ENCODE measurements at regions not wholly inside any gene's neighbourhood (a gene's known extent, or its start where the extent isn't known, plus 50 kb on each side); places are given as distances from the start of the nearest gene placed in this dataset.

- 34% methylated on average over 2 of the region's 2 CpGs for WGBS (ENCODE audit: insufficient coverage, insufficient replicate concordance, low lambda C conversion rate, missing lambda C conversion rate)
- Histone ChIP-seq H3K27me3 (replicated peaks in 1 of 2; ENCODE audit: control insufficient read depth in 2 of 2, insufficient read depth in 2 of 2, low read length in 1 of 2) (no peaks in the 10 kb centered on the region), H3K79me2 (ENCODE audit: control insufficient read depth, insufficient read depth, low read length) (no peaks in the 10 kb centered on the region), H3K36me3 (ENCODE audit: control insufficient read depth in 2 of 2, insufficient read depth in 2 of 2, low read length in 1 of 2) (no peaks in the 10 kb centered on the region), H3K4me2 (ENCODE audit: control insufficient read depth, insufficient read depth) (no peak overlapping the region), H3K9me3 (replicated peaks; ENCODE audit: control insufficient read depth, insufficient read depth, low read length) (no peaks in the 10 kb centered on the region), H4K20me1 (ENCODE audit: control insufficient read depth, insufficient read depth) (no peaks in the 10 kb centered on the region), H3K4me3 (no peak overlapping the region), H2AFZ (ENCODE audit: control insufficient read depth, low read depth, low read length) (no peak overlapping the region), H3K27ac (ENCODE audit: control insufficient read depth, insufficient read depth) (no peak overlapping the region), H3K4me1 (ENCODE audit: control insufficient read depth, insufficient read depth, low read length) (no peaks in the 10 kb centered on the region), H3K9ac (ENCODE audit: control insufficient read depth, insufficient read depth, low read length) (no peak overlapping the region)
- intact Hi-C loops (cut with micrococcal nuclease; ENCODE audit: unreplicated experiment): no loop called here
- ChIA-PET SMC1A (ENCODE audit: uncharacterized antibody, unreplicated experiment) (interaction anchor here (1.3 kb wide), 1 partner anchor 8 kb away, joined by 4 read pairs; no protein-coding TSS in a partner anchor), POLR2A (no interaction called here), CTCF (no interaction called here), RAD21 (ENCODE audit: unreplicated experiment) (interaction anchor here (0.9 kb wide), 1 partner anchor 11 kb away, joined by 4 read pairs; no protein-coding TSS in a partner anchor)
- FAIRE-seq (no peak), DNase-seq (ENCODE audit: low read depth, low spot score) (no peak), ATAC-seq (no peak)
- in situ Hi-C loops (cut with MboI): no loop called here
- BruUV-seq (replicated peaks): no TSS peak
- no peak for TF ChIP-seq KAT2A (conservative IDR thresholded peaks at IDR 0.05; ENCODE audit: control insufficient read depth, low read depth, low read length)
Observed at GRCh38 chr6:97535800-97536199, 252.8 kb upstream of the MMS22L start.

- FAIRE-seq (no peak), DNase-seq (ENCODE audit: low read depth, low spot score) (no peak), ATAC-seq (no peak)
- Histone ChIP-seq H3K9ac (ENCODE audit: control insufficient read depth, insufficient read depth, low read length) (no peak overlapping the region), H3K36me3 (ENCODE audit: control insufficient read depth in 2 of 2, insufficient read depth in 2 of 2, low read length in 1 of 2) (no peaks in the 10 kb centered on the region), H3K4me3 (no peak overlapping the region), H3K79me2 (ENCODE audit: control insufficient read depth, insufficient read depth, low read length) (no peaks in the 10 kb centered on the region), H2AFZ (ENCODE audit: control insufficient read depth, low read depth, low read length) (no peak overlapping the region), H3K27me3 (replicated peaks in 1 of 2; ENCODE audit: control insufficient read depth in 2 of 2, insufficient read depth in 2 of 2, low read length in 1 of 2) (no peaks in the 10 kb centered on the region), H3K4me1 (ENCODE audit: control insufficient read depth, insufficient read depth, low read length) (no peaks in the 10 kb centered on the region), H3K27ac (ENCODE audit: control insufficient read depth, insufficient read depth) (no peak overlapping the region), H3K9me3 (replicated peaks; ENCODE audit: control insufficient read depth, insufficient read depth, low read length) (no peaks in the 10 kb centered on the region), H4K20me1 (ENCODE audit: control insufficient read depth, insufficient read depth) (no peaks in the 10 kb centered on the region), H3K4me2 (ENCODE audit: control insufficient read depth, insufficient read depth) (no peak overlapping the region)
- intact Hi-C loops (cut with micrococcal nuclease; ENCODE audit: unreplicated experiment) (no loop called here), in situ Hi-C loops (cut with MboI) (no loop called here)
- no TSS peak for BruUV-seq (replicated peaks)
- RAD21 ChIA-PET (ENCODE audit: unreplicated experiment): no interaction called here
- CTCF ChIA-PET: no interaction called here
- SMC1A ChIA-PET (ENCODE audit: uncharacterized antibody, unreplicated experiment): interaction anchor here (1.0 kb wide), 1 partner anchor 23 kb away, joined by 3 read pairs; no protein-coding TSS in a partner anchor
- POLR2A ChIA-PET: no interaction called here
- WGBS (ENCODE audit: insufficient coverage, insufficient replicate concordance, low lambda C conversion rate, missing lambda C conversion rate): 0% methylated on average over 1 of the region's 1 CpG
- no peak for TF ChIP-seq HDGF (IDR thresholded peaks at IDR 0.05)
- TF ChIP-seq BHLHE40 (IDR thresholded peaks at IDR 0.05; ENCODE audit: borderline replicate concordance in 1 of 2, low read depth in 2 of 2, low read length in 1 of 2): no peak
- no peak for TF ChIP-seq TARDBP (IDR thresholded peaks at IDR 0.05; ENCODE audit: borderline replicate concordance)
- TF ChIP-seq JUND (IDR thresholded peaks at IDR 0.05; ENCODE audit: low read depth, low read length): no peak
- no peak for TF ChIP-seq CTCF (IDR thresholded peaks at IDR 0.05 in 2 of 3, conservative IDR thresholded peaks at IDR 0.05 in 1 of 3; ENCODE audit: control insufficient read depth in 2 of 3, extremely low read depth in 1 of 3, insufficient read depth in 1 of 3, low read depth in 3 of 3, low read length in 3 of 3)
- TF ChIP-seq TCF12 (IDR thresholded peaks at IDR 0.05; ENCODE audit: low read depth, low read length): no peak
- TF ChIP-seq, protein P1, sequence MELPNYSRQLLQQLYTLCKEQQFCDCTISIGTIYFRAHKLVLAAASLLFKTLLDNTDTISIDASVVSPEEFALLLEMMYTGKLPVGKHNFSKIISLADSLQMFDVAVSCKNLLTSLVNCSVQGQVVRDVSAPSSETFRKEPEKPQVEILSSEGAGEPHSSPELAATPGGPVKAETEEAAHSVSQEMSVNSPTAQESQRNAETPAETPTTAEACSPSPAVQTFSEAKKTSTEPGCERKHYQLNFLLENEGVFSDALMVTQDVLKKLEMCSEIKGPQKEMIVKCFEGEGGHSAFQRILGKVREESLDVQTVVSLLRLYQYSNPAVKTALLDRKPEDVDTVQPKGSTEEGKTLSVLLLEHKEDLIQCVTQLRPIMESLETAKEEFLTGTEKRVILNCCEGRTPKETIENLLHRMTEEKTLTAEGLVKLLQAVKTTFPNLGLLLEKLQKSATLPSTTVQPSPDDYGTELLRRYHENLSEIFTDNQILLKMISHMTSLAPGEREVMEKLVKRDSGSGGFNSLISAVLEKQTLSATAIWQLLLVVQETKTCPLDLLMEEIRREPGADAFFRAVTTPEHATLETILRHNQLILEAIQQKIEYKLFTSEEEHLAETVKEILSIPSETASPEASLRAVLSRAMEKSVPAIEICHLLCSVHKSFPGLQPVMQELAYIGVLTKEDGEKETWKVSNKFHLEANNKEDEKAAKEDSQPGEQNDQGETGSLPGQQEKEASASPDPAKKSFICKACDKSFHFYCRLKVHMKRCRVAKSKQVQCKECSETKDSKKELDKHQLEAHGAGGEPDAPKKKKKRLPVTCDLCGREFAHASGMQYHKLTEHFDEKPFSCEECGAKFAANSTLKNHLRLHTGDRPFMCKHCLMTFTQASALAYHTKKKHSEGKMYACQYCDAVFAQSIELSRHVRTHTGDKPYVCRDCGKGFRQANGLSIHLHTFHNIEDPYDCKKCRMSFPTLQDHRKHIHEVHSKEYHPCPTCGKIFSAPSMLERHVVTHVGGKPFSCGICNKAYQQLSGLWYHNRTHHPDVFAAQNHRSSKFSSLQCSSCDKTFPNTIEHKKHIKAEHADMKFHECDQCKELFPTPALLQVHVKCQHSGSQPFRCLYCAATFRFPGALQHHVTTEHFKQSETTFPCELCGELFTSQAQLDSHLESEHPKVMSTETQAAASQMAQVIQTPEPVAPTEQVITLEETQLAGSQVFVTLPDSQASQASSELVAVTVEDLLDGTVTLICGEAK (IDR thresholded peaks at IDR 0.05; ENCODE audit: borderline replicate concordance): no peak
- TF ChIP-seq USF1 (IDR thresholded peaks at IDR 0.05; ENCODE audit: borderline replicate concordance, extremely low read length, insufficient read depth, low read depth, low read length): no peak
Observed at GRCh38 chr6:97548354-97548753, 265.3 kb upstream of the MMS22L start.

Measured in GM12878 (cell line).